ENCODE measurements at regions not wholly inside any gene's neighbourhood (a gene's known extent, or its start where the extent isn't known, plus 50 kb on each side); places are given as distances from the start of the nearest gene placed in this dataset.

- H3F3A ChIP-seq (ENCODE audit: insufficient read depth, low read depth), result 0 out of 2 replicates have a peak, but pooled peaks cover under 1% of the 10 kb centered on the region
- POLR2A ChIA-PET (ENCODE audit: unreplicated experiment), result no interaction called here
- no peaks in the 10 kb centered on the region for H4K20me1 ChIP-seq (ENCODE audit: insufficient read depth)
- H3K27ac ChIP-seq, result no peak overlapping the region
- TF ChIP-seq EZH2 (IDR thresholded peaks at IDR 0.05; ENCODE audit: low read depth) (no peak), CTCF (conservative IDR thresholded peaks at IDR 0.05) (no peak)
- BruUV-seq (replicated peaks), result no TSS peak
- no peaks in the 10 kb centered on the region for H3K36me3 ChIP-seq (ENCODE audit: low read depth)
- no peaks in the 10 kb centered on the region for H3K9me3 ChIP-seq (ENCODE audit: insufficient read depth, low read depth)
- H3K4me1 ChIP-seq (replicated peaks; ENCODE audit: insufficient read depth), result peaks cover 16% of the 10 kb centered on the region
- H3K27me3 ChIP-seq (ENCODE audit: insufficient read depth, low read depth), result no peaks in the 10 kb centered on the region
- CTCF ChIA-PET, result no interaction called here
- no peak for DNase-seq
- H3K9me2 ChIP-seq (ENCODE audit: insufficient read depth), result no peaks in the 10 kb centered on the region
- H2AFZ ChIP-seq, result no peak overlapping the region
- no peaks in the 10 kb centered on the region for H3K79me2 ChIP-seq (ENCODE audit: low read depth)
- intact Hi-C loops (cut with micrococcal nuclease; ENCODE audit: unreplicated experiment), result loop anchor here (5.0 to 10.0 kb wide), 3 partner anchors 32 to 125 kb away; no protein-coding TSS in a partner anchor
- H3K4me3 ChIP-seq, result no peak overlapping the region
- no peak overlapping the region for H3K4me2 ChIP-seq
Observed at GRCh38 chr9:32709871-32710270, 73.5 kb upstream of the TMEM215 start.

GRCh38 chr9:32716425-32716824, 66.9 kb upstream of the TMEM215 start:
- Histone ChIP-seq H3K27ac (no peak overlapping the region), H3K9me2 (ENCODE audit: insufficient read depth) (no peaks in the 10 kb centered on the region), H3K4me2 (no peak overlapping the region), H3K36me3 (ENCODE audit: low read depth) (no peaks in the 10 kb centered on the region), H3K4me3 (no peak overlapping the region), H4K20me1 (ENCODE audit: insufficient read depth) (no peaks in the 10 kb centered on the region), H3K9me3 (ENCODE audit: insufficient read depth, low read depth) (no peaks in the 10 kb centered on the region), H3K4me1 (replicated peaks; ENCODE audit: insufficient read depth) (no peaks in the 10 kb centered on the region), H2AFZ (no peak overlapping the region), H3K79me2 (ENCODE audit: low read depth) (no peaks in the 10 kb centered on the region), H3K27me3 (ENCODE audit: insufficient read depth, low read depth) (no peaks in the 10 kb centered on the region), H3F3A (ENCODE audit: insufficient read depth, low read depth) (no peaks in the 10 kb centered on the region)
- POLR2A ChIA-PET (ENCODE audit: unreplicated experiment), result no interaction called here
- DNase-seq, result no peak
- intact Hi-C loops (cut with micrococcal nuclease; ENCODE audit: unreplicated experiment), result no loop called here
- no TSS peak for BruUV-seq (replicated peaks)
- TF ChIP-seq CTCF (conservative IDR thresholded peaks at IDR 0.05) (no peak), EZH2 (IDR thresholded peaks at IDR 0.05; ENCODE audit: low read depth) (no peak)
- CTCF ChIA-PET, result no interaction called here

- CTCF ChIA-PET, result no interaction called here
- no TSS peak for BruUV-seq (replicated peaks)
- DNase-seq, result no peak
- Histone ChIP-seq H3K27me3 (ENCODE audit: insufficient read depth, low read depth) (no peaks in the 10 kb centered on the region), H3K4me3 (no peak overlapping the region), H3K9me2 (ENCODE audit: insufficient read depth) (no peaks in the 10 kb centered on the region), H3K4me1 (replicated peaks; ENCODE audit: insufficient read depth) (no peaks in the 10 kb centered on the region), H3K36me3 (ENCODE audit: low read depth) (no peaks in the 10 kb centered on the region), H3K27ac (no peak overlapping the region), H3K79me2 (ENCODE audit: low read depth) (no peaks in the 10 kb centered on the region), H2AFZ (no peak overlapping the region), H3K9me3 (ENCODE audit: insufficient read depth, low read depth) (no peaks in the 10 kb centered on the region), H3K4me2 (no peak overlapping the region), H4K20me1 (ENCODE audit: insufficient read depth) (no peaks in the 10 kb centered on the region), H3F3A (ENCODE audit: insufficient read depth, low read depth) (no peaks in the 10 kb centered on the region)
- POLR2A ChIA-PET (ENCODE audit: unreplicated experiment), result no interaction called here
- no peak for TF ChIP-seq CTCF (conservative IDR thresholded peaks at IDR 0.05)
- TF ChIP-seq EZH2 (IDR thresholded peaks at IDR 0.05; ENCODE audit: low read depth), result no peak
- intact Hi-C loops (cut with micrococcal nuclease; ENCODE audit: unreplicated experiment), result no loop called here
Observed at GRCh38 chr9:32716955-32717543, 66.3 kb upstream of the TMEM215 start.

All from PC-9 (cell line).